HG03520 (cell line): ENCODE measurements at regions not wholly inside any gene's neighbourhood (a gene's known extent, or its start where the extent isn't known, plus 50 kb on each side); places are given as distances from the start of the nearest gene placed in this dataset.

Experiments
- ATAC-seq: cut with Tn5 transposase; IDR thresholded peaks from one replicate; pipeline ENCODE4 v1.9.1; 2021; ENCODE audit warnings: mild to moderate bottlenecking, moderate library complexity; ENCODE audit not compliant: unreplicated experiment

DNA sequence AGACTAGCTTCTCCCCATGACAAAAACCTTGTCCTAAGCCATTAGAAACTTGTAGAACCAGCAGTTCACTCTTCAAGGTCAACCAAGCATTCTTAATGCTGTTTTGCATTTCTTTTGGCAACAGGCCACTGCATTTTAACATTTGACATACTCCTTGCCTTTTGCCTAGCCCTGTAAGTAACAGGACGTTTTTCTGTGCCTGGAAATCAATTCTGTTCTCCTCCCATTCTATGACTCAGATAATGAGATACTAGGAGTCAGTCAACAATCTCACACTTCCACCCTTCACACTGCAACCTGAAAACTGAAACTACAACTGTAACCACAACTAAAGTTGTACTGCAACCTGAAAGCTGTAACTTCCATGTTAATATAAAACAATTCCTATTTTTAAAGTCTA lies 268.7 kb downstream of the MZT1 start:
- ATAC-seq = no peak

DNA sequence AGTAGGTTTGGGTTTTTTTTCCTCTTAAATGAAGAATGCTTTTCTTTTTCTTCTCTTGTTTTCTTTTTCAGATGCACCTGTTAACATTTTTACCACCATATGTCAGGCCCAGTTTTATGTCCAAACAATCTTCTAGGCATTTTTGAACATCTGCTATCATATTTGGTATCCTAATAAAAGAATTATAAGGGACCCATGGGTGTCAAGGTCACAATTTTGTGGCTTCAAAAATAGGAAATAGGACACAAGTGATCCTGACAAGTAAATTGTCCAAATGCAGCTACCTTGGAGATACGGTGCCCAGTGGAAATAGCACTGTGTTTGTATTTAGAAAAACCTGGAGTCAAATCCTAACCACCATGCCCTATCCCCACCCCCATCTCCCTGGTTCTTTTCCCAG lies 270.3 kb downstream of the MZT1 start:
- ATAC-seq = no peak

DNA sequence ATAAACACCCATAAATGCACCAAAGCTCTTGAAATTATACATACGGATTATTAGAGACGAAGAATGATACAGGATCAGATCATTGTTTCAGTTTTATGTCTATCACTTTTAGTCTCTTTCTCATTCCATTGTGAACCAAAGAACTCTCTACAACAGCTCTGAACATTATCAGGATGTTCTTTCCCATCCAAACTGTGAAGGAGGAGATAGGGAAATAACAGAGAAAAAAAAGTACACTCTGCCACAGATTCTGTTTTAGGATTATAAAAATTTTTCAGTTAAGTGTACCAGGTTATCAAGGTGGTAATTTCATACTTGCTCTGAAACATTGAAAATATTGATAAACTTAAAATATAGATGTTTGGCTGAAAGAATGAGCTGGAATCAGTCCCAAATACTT lies 270.9 kb downstream of the MZT1 start:
- ATAC-seq = no peak

DNA sequence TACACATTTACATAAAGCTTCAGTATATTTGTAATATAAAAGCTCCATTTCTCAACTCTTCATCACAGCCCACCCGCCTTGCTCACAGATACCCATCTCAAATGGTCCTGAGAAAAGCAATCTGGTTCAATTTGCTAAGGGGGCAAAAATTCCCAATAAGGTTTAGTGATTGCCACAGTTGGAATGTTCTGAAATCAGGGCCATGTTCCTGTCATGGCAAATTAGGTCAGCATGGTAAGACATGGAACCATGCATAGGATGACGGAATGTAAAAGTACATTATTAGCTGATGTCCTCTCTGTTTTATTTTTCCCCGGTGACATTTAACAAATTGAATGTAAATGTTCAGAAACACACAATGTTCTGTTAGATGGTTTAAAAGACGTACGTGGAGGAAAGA lies 274.3 kb downstream of the MZT1 start:
- no peak for ATAC-seq

DNA sequence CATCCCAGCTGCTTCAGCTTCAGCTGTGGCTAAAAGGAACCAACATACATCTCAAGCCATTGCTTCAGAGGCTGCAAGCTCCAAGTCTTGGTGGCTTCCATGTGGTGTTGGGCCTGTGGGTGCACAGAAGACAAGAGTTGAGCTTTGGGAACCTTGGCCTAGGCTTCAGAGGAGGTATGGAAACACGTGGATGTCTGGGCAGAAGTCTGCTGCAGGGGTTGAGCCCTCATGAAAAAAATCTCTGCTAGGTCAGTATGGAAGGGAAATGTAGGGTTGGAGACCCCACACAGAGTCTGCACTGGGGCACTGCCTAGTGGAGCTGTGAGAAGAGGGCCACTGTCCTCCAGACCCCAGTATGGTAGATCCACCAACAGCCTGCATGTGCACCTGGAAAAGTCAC lies 279.3 kb downstream of the MZT1 start:
- ATAC-seq = no peak

DNA sequence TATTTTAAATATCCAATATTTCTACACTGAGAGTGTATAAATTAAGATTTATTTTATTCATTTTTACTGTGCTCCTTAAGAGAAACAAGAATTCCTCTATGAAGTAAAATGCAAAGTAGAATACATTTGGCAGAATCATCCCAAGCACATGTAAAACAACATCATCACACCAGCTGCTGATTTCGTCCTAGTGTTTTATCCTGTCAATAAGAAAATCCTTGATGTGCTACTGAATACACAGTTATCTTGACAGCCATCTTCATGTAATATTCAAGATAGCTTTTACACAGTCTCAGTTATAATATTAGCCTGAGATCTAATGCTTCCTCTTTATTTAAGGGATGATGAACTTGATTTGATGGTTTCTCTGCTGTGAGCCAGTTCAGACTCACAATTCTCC lies 282.4 kb downstream of the MZT1 start:
- ATAC-seq = no peak

DNA sequence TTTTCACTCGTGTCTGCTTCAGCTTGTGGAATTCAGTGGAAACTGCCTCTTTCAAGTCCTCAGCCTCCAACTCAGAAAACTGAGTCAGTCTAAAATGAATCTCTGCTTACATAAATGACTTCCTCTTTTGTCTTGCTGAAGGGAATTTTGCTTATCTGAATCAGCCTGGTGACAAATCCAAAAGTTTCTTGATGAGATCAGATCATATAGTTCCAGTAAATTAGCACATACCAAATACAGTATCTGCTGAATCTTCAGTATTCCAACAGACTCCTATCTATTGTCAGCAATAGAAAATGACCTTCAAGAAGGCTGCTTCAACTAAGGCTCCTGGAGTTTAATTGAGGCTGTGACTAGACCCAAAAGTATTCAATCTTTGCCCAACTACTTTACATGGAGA lies 290.0 kb downstream of the MZT1 start:
- no peak for ATAC-seq

DNA sequence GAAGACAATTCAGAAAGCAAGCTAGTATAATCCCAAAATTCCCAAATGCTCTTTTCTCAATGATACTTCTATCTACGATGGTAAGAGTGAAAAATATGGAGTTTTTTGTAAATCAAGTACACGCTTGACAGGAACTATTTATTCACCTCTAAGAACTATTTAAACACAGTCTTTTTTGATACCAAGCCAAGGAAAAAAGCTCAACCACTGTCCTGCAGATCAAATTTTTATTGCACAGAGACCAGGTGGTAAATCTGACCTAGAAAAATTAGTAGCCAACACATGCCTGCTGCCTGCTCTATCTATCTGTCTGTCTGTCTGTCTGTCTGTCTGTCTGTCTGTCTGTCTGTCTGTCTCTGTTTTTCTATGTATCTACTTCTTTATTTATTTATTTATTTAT lies 292.2 kb downstream of the MZT1 start:
- ATAC-seq = no peak

DNA sequence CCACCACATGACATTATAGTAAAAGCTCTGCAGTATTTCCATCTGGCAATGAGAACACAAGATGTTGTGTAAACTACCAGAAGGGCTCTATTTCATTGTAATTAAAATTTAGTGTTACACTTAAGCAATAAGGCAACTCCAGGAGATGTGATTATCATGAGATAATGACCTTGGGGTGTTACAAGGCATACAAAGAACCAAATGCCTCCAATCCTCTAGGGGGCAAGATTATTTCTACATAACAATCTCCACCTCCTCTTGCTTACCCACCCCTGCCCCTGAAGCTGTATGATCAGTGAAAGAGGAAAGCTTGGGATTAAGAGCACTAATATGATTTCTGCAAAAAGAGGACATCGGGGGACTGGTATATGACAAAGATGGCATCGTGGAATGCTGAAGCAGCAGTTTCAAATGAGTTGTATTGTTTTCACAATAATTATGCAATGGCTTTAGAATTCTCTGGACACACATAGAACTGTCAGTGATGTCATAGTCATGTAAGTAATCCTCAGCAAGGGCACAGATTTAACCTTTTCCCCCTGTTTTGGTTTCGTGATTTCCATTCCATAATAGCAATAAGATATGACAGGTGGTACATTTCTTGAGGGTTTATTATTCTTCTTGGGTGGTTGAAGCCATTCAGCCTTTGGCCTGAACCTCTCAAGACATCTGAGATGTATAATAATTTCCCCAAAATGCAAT lies 295.3 kb downstream of the MZT1 start:
- ATAC-seq = no peak

DNA sequence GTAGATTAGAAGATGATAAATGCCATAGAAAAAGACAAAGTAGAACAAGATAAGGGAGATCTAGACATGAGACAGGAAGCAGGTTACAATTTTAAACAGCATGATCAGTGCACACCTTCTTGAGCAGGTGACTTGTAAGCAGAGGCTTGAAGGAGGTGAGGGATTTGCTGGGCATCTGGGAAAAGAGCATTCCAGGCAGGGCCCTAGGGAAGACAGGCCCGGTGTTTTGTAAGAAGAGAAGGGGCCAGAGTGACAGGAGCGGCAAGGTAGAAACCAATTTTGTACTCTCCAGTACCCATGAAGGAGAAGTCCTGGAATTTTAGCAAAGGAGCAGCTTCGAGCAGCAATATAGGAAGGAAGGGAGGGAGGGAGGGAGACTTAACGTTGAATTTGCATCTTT lies 296.5 kb downstream of the MZT1 start:
- no peak for ATAC-seq

DNA sequence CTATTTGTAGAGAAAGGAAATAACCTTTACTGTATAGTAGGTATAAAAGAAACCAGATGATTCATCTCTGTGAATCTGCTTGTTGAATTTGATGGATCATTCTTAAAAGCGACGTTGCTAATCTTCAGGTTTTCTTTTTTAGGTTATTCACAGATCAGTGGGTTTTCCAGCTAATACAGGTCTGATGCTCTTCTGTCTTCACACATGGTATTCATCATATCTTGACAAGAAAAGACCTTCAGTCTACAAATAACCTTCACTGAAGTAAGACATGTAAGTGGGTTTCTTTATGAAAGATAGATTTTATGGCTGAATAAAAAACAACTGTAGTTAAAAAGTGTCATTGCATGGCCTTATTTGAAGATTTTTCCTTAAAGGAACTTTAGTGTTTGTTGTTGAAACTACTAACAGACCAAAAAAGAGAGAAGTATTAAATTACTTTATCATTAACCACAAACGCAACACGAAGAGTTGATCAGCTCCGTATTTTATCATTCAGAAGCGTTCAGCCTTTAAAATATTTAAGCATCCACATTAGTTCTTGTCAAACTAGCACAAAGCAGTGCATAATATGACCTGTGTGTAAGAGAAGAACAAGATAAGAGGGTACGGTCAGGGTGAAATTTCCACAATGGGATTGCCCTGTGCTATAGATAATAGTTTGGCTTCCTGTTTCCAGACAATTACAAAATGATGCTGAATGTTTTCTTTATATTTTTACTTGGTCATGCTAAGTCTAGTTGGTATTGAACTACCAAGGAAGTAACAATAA lies 299.5 kb downstream of the MZT1 start:
- no peak for ATAC-seq

DNA sequence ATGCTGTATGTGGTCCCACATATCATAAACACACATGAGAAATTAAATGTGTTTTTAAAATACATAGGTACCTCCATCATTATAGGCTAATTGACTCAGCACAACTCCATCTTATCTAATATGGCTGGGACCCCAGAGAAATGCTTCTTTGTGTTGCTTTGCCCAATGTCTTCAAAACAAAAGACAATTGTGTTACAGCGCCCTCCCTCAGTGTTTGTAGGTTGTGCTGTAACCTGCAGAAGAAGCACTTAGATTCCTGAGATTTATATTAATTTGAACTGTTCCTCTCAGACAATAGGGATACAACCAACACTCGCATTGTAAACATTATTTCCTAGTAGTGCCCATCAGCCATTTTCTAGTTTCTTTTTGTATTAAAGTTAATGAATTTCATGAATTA lies 303.4 kb downstream of the MZT1 start:
- ATAC-seq = no peak

DNA sequence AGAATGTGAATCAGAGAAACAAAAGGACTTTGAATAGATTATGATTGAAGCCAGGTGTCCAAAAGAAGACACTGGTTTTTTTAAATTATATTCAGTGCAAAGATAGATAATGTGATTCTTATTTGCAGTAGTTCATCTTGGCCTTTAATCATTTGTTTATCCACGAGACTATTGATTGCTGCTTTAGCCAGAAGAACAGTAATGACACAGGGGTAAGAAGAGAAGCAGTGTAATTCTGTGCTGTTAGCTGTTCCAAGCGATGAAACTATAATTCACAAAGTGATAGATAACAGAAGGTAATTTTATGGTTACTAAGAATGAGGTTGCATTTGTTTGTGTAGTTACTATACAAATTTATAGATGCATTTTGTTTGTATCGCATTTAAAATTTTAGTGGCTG lies 311.6 kb downstream of the MZT1 start:
- ATAC-seq = no peak

DNA sequence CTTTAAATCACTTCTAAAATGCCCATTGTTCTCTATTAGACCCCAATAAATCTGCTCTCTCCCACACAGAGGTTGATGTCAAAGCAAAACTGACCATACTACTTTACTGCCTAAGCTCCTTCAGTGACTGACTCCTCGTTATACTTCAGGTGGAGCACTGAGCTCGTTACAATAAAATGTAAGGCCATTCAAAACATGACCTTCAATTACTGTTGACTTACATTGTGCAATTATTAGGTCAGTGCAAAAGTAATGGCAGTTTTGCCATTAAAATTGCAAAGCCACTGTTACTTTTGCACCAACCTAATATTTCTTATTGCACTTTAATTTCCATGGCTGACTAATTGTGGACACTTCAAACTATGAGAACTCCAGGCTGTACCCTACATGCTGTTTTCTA lies 314.9 kb downstream of the MZT1 start:
- no peak for ATAC-seq

DNA sequence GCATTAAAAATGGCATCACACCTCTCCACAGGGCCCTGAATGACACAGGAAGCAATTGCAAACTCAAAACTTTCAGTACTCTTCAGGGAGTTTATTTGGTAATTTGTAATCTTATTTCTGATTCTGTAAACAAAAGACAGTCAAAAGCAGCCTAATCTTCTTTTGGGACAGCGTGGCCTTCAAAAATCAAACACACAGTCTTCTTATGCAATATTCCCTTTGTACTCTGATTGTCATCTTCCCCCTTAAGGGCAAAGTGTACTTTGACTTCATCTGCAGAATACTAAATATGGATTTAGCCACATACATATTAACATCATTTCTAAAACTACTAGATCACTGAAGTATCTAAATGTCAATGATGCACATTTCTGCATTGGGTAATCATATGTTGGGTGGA lies 322.0 kb downstream of the MZT1 start:
- no peak for ATAC-seq

DNA sequence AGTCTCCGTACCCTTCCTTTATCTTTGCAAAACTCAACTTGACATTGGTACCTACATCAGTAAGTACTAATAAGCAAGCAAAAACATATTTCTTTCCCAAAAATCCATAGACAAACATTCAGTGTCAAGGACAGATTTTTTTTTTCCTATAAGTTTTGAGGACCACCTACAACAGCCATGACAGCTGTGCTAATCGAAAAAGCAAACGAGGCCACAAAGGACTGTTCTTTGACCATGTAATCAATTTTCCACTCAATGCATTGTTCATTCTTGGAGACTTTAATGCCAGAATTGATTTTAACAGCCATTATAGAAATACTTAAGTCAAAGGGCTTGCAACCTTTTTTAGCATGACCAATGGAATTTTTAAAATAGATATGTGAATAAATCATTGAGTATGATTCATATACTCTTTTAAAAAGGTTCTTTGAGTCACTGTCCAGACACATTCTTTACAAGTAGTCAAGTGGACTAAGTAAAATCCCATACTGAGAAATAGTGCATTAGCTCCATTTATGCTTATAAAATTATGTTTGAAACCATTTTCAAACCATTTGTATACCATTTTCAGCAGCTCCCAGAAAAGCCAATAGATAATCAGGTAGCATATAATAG lies 323.9 kb downstream of the MZT1 start:
- no peak for ATAC-seq

DNA sequence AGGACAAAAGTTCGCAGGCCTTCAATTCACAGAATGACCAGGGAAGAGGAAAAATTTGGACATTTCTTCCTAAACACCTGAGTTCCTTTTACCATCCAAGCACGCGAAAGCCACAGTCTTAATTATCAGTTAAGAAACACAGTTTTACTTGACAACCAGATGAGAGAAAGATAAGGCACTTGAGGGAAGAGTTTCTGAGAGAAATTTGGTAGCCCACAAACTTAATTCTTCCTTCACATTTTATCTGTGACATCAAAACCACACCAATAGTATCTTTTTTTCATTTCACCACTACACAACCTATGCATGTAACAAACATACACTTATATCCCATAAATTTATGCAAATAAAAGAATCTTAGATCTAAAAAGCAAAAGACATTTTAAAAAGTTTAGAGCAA lies 326.6 kb downstream of the MZT1 start:
- no peak for ATAC-seq

DNA sequence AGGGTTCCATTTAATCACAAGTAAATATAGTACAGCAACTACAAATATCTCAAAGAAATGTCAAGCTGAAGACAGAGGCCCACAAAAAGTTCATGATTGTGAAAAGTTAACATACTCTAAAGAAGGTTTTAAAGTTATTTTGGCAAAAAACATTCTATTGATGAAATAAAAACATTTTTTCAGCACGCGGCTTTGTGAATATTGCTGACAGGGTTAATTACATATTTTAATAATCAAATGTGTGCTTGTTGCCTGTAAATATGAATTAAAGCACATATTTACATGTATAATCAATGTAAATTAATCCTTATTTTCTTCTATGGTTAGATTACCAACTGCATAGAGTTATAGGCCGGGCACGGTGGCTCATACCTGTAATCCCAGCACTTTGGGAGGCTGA lies 328.1 kb downstream of the MZT1 start:
- no peak for ATAC-seq

DNA sequence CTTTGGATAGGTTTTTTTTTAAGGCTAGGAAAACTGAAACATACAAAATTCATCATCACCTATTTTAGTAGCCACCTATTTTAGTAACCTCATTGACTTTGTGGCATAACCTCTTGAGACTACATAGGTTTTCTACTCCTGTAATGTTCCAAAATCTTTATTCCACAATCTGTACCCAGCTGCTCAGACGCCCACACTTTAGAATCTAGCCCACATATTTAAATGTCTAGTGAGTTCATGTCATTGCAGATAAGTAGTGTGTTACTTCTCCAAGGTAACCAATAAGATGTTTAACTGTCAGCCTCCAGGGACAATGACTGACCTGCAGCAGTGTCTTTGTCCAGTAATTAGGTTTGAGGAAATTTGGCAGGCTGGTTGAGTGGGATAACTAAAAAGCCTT lies 330.2 kb downstream of the MZT1 start:
- no peak for ATAC-seq

DNA sequence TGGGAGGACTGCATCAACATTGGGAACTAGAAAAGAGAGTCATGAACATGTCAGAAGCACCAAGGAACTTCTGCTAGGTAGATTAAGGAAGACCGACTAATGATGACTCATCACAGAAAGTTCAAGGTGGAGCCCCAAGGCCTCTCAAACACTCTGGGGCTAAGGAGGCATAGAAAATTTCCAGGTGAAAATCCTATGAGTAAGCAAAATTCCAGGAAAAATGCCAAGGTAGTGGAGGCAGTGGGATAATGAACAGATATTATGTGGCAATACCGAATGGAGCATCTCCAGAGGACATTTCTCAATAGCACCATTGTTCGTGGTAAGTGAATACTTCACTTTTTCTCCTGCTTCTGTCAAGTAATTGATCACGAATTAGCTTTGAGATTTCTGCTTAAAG lies 336.5 kb downstream of the MZT1 start:
- ATAC-seq = no peak

DNA sequence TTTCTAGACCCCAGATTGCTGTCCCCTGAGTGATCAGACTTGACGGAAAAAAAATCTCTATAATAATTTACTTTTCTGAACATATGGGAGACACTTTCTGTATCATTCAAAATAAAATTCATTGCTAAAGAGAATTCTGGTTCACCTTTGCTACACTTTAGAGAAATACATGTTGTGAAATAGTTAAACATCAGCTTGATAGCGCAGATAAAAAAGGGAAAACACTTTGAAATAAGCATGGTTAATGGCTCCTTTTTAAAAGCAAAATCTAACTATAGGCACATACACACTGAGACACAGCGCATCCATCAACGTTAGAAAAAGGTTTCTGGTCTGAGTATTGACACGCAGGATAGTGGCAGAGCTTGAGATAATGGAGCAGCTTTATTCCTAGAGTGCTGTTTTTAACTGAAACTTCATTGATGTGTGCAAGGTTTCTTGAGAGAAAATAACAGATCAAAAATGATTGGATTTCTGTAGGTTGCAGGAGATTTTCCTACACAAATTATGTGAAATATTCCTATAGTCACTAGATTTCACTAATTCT lies 341.2 kb downstream of the MZT1 start:
- no peak for ATAC-seq

DNA sequence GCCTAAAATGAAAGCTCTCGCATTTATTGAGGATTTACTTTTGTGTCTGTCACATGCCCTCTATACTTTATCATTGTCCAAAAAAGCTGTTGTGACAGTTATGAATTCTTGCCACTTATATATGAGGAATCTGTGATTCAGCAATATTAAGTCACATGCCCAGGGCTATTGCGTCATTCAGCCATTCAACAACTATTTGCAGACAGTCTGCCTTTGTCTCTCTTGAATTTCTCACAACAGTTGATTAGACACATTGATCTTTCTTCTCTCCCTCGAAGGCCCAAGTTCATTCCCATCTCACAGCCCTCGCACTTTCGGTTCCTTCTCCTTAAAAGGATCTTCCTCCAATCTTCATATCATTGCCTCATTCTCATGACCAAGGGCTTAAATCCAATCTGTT lies 342.6 kb downstream of the MZT1 start:
- no peak for ATAC-seq
